IPS-NIHi7 (cell line): ENCODE measurements at regions not wholly inside any gene's neighbourhood (a gene's known extent, or its start where the extent isn't known, plus 50 kb on each side); places are given as distances from the start of the nearest gene placed in this dataset.

Source experiments
- DNase-seq: peaks from one replicate; pipeline ENCODE4 v3.0.0; 2012; ENCODE audit warnings: mixed read lengths; ENCODE audit errors: extremely low spot score

DNA sequence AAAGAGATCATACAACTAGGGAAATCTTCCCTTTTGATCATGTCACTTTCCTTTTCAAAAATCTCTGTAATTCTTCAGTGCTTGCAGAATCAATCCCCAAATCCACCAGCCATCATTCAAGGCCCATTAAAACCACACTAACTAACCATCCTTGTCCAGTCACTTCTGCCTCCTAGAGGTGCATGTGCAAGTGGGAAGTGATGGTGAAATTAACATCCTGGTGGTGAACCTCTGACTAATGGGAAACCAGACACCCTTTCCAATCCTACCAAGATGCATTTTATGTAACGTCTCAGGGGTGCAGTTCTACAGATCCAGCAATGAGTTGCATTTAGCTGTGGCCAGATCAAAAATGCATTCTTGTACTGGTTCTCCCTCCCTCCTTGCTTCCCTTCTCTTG, 341.8 kb downstream of the RAPGEF2 start:
- DNase-seq, result no peak

- DNase-seq, result no peak
These were observed 342.8 kb downstream of the RAPGEF2 start for GRCh38 chr4:159445692-159446091.

GRCh38 chr4:159446266-159446976, 343.5 kb downstream of the RAPGEF2 start:
- DNase-seq, result peak; percentile 76

- no peak for DNase-seq
These were observed 344.4 kb downstream of the RAPGEF2 start for GRCh38 chr4:159447296-159447695.

DNA sequence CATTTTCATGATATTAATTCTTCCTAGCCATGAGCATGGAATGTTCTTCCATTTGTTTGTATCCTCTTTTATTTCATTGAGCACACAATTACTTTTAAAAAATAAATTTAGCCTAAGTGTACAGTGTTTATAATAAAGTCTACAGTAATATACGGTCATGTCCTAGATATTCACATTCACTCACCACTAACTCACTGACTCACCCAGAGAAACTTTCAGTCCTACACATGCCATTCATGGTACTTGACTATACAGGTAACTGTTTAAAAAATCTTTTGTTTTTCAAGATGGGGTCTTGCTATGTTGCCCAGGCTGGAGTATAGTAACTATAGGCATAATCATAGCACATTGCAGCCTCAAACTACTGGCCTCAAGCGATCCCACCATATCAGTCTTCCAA, 348.1 kb downstream of the RAPGEF2 start:
- DNase-seq, result no peak

DNA sequence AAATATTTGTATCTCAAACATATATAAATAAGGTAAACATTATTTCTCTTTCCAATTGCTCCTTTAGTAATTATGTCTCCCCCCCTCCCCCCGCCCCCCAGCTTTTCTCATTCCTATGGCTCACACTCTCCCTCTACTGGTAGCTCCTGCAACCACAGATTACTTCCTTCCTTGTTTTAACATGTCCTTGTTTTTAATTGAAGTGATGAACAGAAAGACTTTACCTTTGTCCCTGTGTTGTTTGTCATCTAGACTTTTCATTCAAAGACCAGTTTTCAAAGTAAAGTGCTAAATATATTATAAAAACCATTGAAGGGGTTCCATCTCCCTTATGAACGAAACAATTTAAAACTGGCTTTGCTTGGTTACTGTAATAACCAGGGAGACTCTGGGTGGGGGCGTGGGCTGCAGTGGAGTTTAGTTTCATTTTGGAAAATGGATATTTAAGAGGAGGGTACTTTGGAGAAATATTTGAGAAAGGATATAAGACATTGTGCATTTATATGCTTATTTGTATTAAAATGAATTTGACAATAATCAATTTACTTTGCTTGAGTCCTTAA, 352.9 kb downstream of the RAPGEF2 start:
- peak; percentile 64 for DNase-seq

- no peak for DNase-seq
These were observed 357.5 kb downstream of the RAPGEF2 start for GRCh38 chr4:159460371-159460770.

GRCh38 chr4:159463235-159463634, 360.4 kb downstream of the RAPGEF2 start:
- peak; percentile 43 for DNase-seq

GRCh38 chr4:159464302-159464701, 361.4 kb downstream of the RAPGEF2 start:
- no peak for DNase-seq

DNA sequence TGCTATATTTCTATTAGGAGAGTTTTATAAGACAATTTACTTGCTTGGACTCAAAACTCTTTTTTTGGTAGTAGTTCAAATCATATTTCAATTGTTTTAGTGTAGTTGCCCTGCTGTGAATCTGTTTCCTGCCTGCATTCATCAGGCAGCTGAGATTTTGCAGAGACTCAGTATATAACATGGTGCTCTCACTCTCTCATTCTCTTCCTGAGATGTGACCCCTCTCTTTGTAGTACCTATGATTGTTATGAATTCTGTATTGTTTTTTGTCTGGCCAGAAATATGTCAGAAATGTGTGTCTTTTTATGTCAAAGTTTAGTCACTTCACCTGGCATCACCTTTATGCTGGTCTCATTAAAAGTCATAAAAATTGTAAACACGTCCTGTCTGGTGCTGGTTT, 374.0 kb downstream of the RAPGEF2 start:
- DNase-seq, result no peak

- DNase-seq, result no peak
These were observed 377.9 kb downstream of the RAPGEF2 start for GRCh38 chr4:159480826-159481225.

- no peak for DNase-seq
These were observed 379.1 kb downstream of the RAPGEF2 start for GRCh38 chr4:159481936-159482335.

- DNase-seq, result no peak
These were observed 380.4 kb downstream of the RAPGEF2 start for GRCh38 chr4:159483110-159483781.

DNA sequence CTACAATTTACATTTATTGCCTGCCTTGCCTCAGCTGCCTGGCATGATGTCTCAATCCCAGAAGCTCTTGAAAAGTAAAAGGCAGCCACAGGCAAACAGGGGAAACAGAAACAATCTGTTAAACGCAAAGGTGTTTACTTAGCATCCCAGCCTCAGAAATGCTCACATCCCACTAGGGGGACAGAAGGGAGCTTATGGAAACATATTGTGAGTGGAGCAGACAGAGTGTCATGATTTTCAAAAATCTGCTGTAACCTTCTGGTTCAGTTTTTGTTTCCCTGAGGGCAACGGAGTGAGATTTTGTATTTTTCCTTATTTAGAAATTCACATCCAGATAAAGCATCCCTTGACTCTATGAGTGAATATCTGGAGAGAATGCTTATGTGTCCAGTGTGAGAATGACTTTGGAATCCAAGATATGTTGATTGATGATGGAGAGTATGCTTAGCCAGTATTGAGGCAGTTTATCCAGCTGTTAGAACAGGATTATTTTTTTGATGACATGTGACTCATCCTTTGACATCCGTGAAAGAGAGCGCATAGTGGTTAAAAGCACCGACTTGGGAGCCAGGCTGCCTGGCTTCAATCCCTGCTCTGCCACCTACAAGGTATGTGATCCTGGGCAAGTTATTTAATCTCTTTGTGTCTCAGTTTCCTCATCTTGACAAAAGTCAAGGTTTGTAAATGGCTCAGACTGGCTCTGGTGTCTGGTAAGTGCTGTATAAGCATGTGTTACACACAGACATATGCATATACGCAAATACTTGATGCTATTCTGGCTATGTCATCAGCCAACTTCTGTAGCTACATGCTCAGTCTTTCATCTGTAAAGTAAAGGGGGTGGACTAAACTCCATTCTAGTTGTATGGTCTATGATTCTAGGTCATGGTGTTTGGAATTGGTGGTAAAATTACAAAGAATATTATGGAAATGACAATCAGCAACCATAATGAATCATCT, 381.2 kb downstream of the RAPGEF2 start:
- no peak for DNase-seq

DNA sequence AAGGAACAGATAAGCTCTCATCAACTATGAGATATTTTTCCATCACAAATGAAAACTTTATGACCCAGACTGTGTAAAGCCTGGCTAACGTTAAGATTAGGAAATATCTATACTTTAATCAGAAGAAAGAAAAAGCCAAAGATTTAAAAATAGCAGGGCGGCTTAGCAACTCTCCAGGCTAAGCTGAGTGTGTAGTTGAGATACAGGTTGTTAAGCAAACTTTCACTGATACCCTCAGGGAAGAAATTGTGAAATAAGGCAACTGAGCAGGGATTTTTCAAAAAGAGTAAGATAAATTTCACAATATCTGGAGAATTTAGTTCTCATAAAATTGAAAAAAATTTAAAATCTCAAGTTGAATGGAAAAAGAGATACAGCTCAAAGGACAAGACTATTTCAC, 382.0 kb downstream of the RAPGEF2 start:
- no peak for DNase-seq

- DNase-seq, result peak; percentile 76
These were observed 384.4 kb downstream of the RAPGEF2 start for GRCh38 chr4:159487284-159487747.

GRCh38 chr4:159489646-159490045, 386.8 kb downstream of the RAPGEF2 start:
- no peak for DNase-seq

- DNase-seq, result no peak
These were observed 392.8 kb downstream of the RAPGEF2 start for GRCh38 chr4:159495515-159496236.

DNA sequence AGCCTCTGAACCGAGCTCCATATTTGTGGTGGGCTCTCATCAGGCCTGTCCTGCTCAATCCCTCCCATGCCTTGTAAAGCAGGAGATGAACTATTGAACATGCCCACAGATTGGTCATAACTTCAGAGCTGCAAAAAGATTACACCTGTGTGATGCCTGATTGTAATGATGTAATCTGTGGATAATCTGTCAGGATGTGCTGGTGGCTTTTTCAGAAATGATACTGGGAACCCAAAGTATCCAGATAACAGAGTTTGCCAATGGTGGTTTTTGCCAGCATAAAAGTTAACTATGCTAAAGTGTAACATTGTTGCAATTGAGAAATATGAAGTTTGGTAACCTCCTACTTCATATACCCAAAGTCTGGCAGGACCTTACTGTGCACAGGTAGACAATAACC, 393.4 kb downstream of the RAPGEF2 start:
- no peak for DNase-seq

GRCh38 chr4:159497936-159498335, 395.1 kb downstream of the RAPGEF2 start:
- DNase-seq, result no peak

GRCh38 chr4:159498446-159499115, 395.7 kb downstream of the RAPGEF2 start:
- DNase-seq, result no peak
